ENCODE measurements at regions not wholly inside any gene's neighbourhood (a gene's known extent, or its start where the extent isn't known, plus 50 kb on each side); places are given as distances from the start of the nearest gene placed in this dataset.
"Not testable (repeated sequence)": the region's sequence is repeated elsewhere in the genome, so short reads cannot be mapped to it uniquely, and the experiment has no call there.

GRCh38 chr5:155116456-155117251 is 103.1 kb downstream of the KIF4B start:
- DNase-seq: no peak

GRCh38 chr5:155125551-155126095 is 112.1 kb downstream of the KIF4B start:
- DNase-seq: no peak

GRCh38 chr5:155126573-155126972 is 113.0 kb downstream of the KIF4B start:
- no peak for DNase-seq

GRCh38 chr5:155127552-155127951 is 114.0 kb downstream of the KIF4B start:
- no peak for DNase-seq

GRCh38 chr5:155128786-155129512 is 115.4 kb downstream of the KIF4B start:
- DNase-seq: no peak

GRCh38 chr5:155129513-155129880 is 115.9 kb downstream of the KIF4B start:
- DNase-seq: no peak

GRCh38 chr5:155134130-155134529 is 120.6 kb downstream of the KIF4B start:
- no peak for DNase-seq

GRCh38 chr5:155136216-155136850 is 122.8 kb downstream of the KIF4B start:
- no peak for DNase-seq

- DNase-seq: no peak
These were observed 124.1 kb downstream of the KIF4B start for GRCh38 chr5:155137683-155138082.

GRCh38 chr5:155140646-155141045 is 127.1 kb downstream of the KIF4B start:
- no peak for DNase-seq

GRCh38 chr5:155144956-155145355 is 131.4 kb downstream of the KIF4B start:
- no peak for DNase-seq

- no peak for DNase-seq
These were observed 133.7 kb downstream of the KIF4B start for GRCh38 chr5:155147222-155147621.

- no peak for DNase-seq
These were observed 135.1 kb downstream of the KIF4B start for GRCh38 chr5:155148694-155149093.

- no peak for DNase-seq
These were observed 136.5 kb downstream of the KIF4B start for GRCh38 chr5:155150012-155150411.

GRCh38 chr5:155154973-155155372 is 141.4 kb downstream of the KIF4B start:
- DNase-seq: no peak

GRCh38 chr5:155163084-155163483 is 149.5 kb downstream of the KIF4B start:
- not testable (repeated sequence) for DNase-seq

GRCh38 chr5:155167736-155168135 is 154.2 kb downstream of the KIF4B start:
- DNase-seq: no peak

- no peak for DNase-seq
These were observed 168.0 kb downstream of the KIF4B start for GRCh38 chr5:155181542-155181941.

- no peak for DNase-seq
These were observed 175.9 kb downstream of the KIF4B start for GRCh38 chr5:155189476-155189875.

- no peak for DNase-seq
These were observed 176.4 kb downstream of the KIF4B start for GRCh38 chr5:155189981-155190380.

GRCh38 chr5:155193029-155193428 is 179.5 kb downstream of the KIF4B start:
- no peak for DNase-seq

- no peak for DNase-seq
These were observed 180.0 kb downstream of the KIF4B start for GRCh38 chr5:155193483-155194107.

GRCh38 chr5:155200608-155201007 is 187.1 kb downstream of the KIF4B start:
- DNase-seq: no peak

All from activated gamma-delta T cell (primary cell).